ENCODE measurements at regions not wholly inside any gene's neighbourhood (a gene's known extent, or its start where the extent isn't known, plus 50 kb on each side); places are given as distances from the start of the nearest gene placed in this dataset.

GRCh38 chr5:166507810-166508425 is 1783.5 kb upstream of the WWC1 start:
- no peaks in the 10 kb centered on the region for H3K79me2 ChIP-seq (ENCODE audit: insufficient read depth, low read depth, low read length)
- TF ChIP-seq EZH2phosphoT487 (IDR thresholded peaks at IDR 0.05; ENCODE audit: borderline replicate concordance, low read depth, low read length) = no peak
- TF ChIP-seq, protein P1, sequence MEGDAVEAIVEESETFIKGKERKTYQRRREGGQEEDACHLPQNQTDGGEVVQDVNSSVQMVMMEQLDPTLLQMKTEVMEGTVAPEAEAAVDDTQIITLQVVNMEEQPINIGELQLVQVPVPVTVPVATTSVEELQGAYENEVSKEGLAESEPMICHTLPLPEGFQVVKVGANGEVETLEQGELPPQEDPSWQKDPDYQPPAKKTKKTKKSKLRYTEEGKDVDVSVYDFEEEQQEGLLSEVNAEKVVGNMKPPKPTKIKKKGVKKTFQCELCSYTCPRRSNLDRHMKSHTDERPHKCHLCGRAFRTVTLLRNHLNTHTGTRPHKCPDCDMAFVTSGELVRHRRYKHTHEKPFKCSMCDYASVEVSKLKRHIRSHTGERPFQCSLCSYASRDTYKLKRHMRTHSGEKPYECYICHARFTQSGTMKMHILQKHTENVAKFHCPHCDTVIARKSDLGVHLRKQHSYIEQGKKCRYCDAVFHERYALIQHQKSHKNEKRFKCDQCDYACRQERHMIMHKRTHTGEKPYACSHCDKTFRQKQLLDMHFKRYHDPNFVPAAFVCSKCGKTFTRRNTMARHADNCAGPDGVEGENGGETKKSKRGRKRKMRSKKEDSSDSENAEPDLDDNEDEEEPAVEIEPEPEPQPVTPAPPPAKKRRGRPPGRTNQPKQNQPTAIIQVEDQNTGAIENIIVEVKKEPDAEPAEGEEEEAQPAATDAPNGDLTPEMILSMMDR (conservative IDR thresholded peaks at IDR 0.05; ENCODE audit: low read length) = no peak
- no peaks in the 10 kb centered on the region for H3K36me3 ChIP-seq (ENCODE audit: insufficient read depth, low read length)
- no peak for DNase-seq (ENCODE audit: low spot score)
- ChIA-PET CTCF (ENCODE audit: unreplicated experiment) (no interaction called here), POLR2A (no interaction called here)
- no peaks in the 10 kb centered on the region for H3K4me1 ChIP-seq (ENCODE audit: insufficient read depth, low read length, poor library complexity, severe bottlenecking)
- no TSS peak for BruUV-seq (replicated peaks)
- no peaks in the 10 kb centered on the region for H4K20me1 ChIP-seq (ENCODE audit: insufficient read depth, low read length)
- H3K9me2 ChIP-seq (ENCODE audit: insufficient read depth, low read length) = no peaks in the 10 kb centered on the region
- no peak overlapping the region for H3K4me3 ChIP-seq (ENCODE audit: low read depth, low read length, poor library complexity, severe bottlenecking)
- no peak overlapping the region for H3K4me2 ChIP-seq (ENCODE audit: low read length)
- no peak overlapping the region for H2AFZ ChIP-seq (ENCODE audit: low read length)
- intact Hi-C loops (cut with micrococcal nuclease; ENCODE audit: unreplicated experiment) = no loop called here
- no peak overlapping the region for H3K27ac ChIP-seq (ENCODE audit: low read depth, low read length, poor library complexity, severe bottlenecking)
- no peaks in the 10 kb centered on the region for H3K9me3 ChIP-seq (ENCODE audit: low read length)

DNA sequence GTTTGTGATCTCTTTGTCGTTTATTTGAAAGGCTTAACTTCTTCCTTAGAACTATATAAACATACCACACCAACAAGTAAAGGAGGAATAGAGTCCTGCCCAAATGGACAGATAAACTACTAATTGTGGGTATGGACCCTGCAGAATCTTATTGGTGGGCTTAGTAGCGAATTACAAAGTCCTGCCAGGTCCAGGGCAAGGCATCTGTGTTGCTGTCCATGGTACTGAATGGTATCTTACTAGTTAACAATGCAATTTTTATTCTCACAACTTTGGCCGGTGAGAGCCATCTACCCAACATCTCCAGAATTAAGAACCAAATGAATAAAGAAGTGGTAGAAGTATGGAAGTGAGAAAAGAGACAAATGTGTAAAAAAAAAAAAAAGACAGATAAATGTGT is 1782.4 kb upstream of the WWC1 start:
- ChIA-PET CTCF (ENCODE audit: unreplicated experiment) (no interaction called here), POLR2A (no interaction called here)
- Histone ChIP-seq H3K9me2 (ENCODE audit: insufficient read depth, low read length) (no peaks in the 10 kb centered on the region), H3K27ac (ENCODE audit: low read depth, low read length, poor library complexity, severe bottlenecking) (no peak overlapping the region), H2AFZ (ENCODE audit: low read length) (no peak overlapping the region), H3K4me3 (ENCODE audit: low read depth, low read length, poor library complexity, severe bottlenecking) (no peak overlapping the region), H3K9me3 (ENCODE audit: low read length) (no peaks in the 10 kb centered on the region), H3K79me2 (ENCODE audit: insufficient read depth, low read depth, low read length) (no peaks in the 10 kb centered on the region), H3K4me2 (ENCODE audit: low read length) (no peak overlapping the region), H4K20me1 (ENCODE audit: insufficient read depth, low read length) (no peaks in the 10 kb centered on the region), H3K4me1 (ENCODE audit: insufficient read depth, low read length, poor library complexity, severe bottlenecking) (no peaks in the 10 kb centered on the region), H3K36me3 (ENCODE audit: insufficient read depth, low read length) (no peaks in the 10 kb centered on the region)
- no TSS peak for BruUV-seq (replicated peaks)
- TF ChIP-seq, protein P1 (conservative IDR thresholded peaks at IDR 0.05; ENCODE audit: low read length) = no peak
- TF ChIP-seq EZH2phosphoT487 (IDR thresholded peaks at IDR 0.05; ENCODE audit: borderline replicate concordance, low read depth, low read length) = no peak
- peak; percentile 4 for DNase-seq (ENCODE audit: low spot score)
- intact Hi-C loops (cut with micrococcal nuclease; ENCODE audit: unreplicated experiment) = no loop called here

- intact Hi-C loops (cut with micrococcal nuclease; ENCODE audit: unreplicated experiment) = no loop called here
Observed at GRCh38 chr5:166517976-166518375, 1773.5 kb upstream of the WWC1 start.

More at GRCh38 chr5:166517976-166518375, 1773.5 kb upstream of the WWC1 start:
- Histone ChIP-seq H3K79me2 (ENCODE audit: insufficient read depth, low read depth, low read length) (no peaks in the 10 kb centered on the region), H3K9me3 (ENCODE audit: low read length) (no peaks in the 10 kb centered on the region), H3K36me3 (ENCODE audit: insufficient read depth, low read length) (no peaks in the 10 kb centered on the region), H3K4me1 (ENCODE audit: insufficient read depth, low read length, poor library complexity, severe bottlenecking) (no peaks in the 10 kb centered on the region), H3K9me2 (ENCODE audit: insufficient read depth, low read length) (no peaks in the 10 kb centered on the region), H3K4me2 (ENCODE audit: low read length) (no peak overlapping the region), H3K27ac (ENCODE audit: low read depth, low read length, poor library complexity, severe bottlenecking) (no peak overlapping the region), H4K20me1 (ENCODE audit: insufficient read depth, low read length) (no peaks in the 10 kb centered on the region), H3K4me3 (ENCODE audit: low read depth, low read length, poor library complexity, severe bottlenecking) (no peak overlapping the region), H2AFZ (ENCODE audit: low read length) (no peak overlapping the region)
- TF ChIP-seq, protein P1 (conservative IDR thresholded peaks at IDR 0.05; ENCODE audit: low read length) = no peak
- TF ChIP-seq EZH2phosphoT487 (IDR thresholded peaks at IDR 0.05; ENCODE audit: borderline replicate concordance, low read depth, low read length) = no peak
- no peak for DNase-seq (ENCODE audit: low spot score)
- BruUV-seq (replicated peaks) = no TSS peak
- ChIA-PET CTCF (ENCODE audit: unreplicated experiment) (no interaction called here), POLR2A (interaction anchor here (0.8 to 1.0 kb wide), 2 partner anchors 10 to 15 kb away, joined by 3 to 4 read pairs; no protein-coding TSS in a partner anchor)
